SIG-M5 treated with dmso at 0.1 percent for 504 hours (cell line): ENCODE measurements at regions not wholly inside any gene's neighbourhood (a gene's known extent, or its start where the extent isn't known, plus 50 kb on each side); places are given as distances from the start of the nearest gene placed in this dataset.

Experiments
- DNase-seq: peaks from one replicate; lab custom pipeline; 2025; ENCODE audit not compliant: unreplicated experiment; lab: John Stamatoyannopoulos, UW

DNA sequence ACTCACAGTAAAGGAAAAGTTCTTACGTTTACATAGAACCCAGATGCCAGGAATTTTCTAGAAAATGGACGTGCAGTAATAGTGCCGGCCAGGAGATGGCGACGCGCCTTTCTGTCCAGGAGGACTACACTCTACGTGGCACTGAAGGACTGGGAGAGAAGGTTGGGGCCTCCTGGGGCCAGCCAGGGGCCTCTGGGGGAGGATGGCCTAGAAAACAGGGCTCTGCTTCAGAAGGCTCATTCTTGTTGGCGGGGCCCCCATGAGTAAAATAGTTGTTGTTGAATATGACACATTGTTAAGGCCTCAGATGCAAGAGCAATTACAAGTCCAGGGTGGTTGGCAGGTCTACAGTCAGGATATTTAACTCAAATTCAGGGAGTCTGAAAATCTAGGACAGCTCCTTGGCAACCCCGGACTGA, 120.1 kb upstream of the MAX start:
- peak; percentile 10 for DNase-seq

- no peak for DNase-seq
Observed at GRCh38 chr14:65223636-65224035, 121.3 kb upstream of the MAX start.

DNA sequence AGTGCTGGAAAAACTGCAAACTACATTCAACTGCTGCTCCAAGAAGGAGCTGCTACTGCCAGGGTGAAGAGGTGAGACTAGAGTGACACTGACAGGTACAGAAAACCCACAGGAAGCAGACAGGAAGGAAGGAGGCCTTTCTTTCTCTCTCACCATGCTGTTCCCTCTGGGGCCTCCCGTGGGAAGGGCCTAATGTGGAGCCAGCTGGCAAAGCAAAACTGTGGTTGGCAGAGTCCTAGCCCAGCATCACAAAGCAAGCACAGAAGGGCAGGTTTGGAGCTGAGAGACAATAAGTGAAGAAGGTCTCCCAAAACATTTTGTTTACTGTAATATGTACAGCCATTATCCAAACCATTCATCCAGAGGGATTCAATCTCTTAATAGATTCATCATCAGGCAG, 122.5 kb upstream of the MAX start:
- DNase-seq: no peak

DNA sequence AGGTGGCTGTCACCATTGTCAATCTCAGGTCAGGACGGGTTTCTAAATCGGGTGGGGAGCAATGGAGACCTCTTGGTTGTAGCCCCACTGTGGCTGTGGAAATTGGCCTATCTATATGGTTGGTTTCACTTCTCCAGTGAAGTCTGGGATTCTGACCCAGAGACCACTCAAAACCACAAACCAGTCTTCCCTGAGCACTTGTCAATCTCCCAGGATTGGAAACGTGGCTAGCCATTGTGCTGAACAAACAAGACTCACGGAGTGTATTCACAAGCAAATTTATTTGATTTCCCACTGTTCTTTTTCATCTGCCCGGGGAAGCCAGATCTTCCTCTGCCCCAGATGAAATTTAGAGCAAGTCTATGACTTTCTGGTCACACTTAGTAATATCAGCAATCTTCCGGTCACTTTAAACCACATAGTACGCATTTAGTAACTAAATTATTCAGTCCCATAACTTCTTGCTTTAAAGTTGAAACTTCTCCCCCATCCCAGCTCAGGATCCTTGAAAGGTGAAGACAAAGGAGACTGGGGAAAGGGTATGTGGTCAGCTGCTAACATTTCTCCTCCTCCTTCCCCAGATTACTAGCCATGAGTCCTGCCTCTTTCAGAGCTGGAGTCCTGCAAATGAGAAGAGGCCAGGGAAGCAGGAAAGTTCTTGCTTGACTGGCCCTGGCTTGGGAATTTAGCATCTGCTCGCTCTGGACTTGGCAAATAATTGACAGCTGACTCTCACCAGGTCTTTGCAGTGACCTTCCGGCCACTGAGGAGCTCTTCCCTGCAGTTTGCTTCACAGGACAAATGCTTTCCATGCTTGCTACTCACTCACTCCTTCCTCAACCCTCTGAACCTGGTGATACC, 123.2 kb upstream of the MAX start:
- DNase-seq: no peak

GRCh38 chr14:65226824-65227604, 124.7 kb upstream of the MAX start:
- peak; percentile 82 for DNase-seq

DNA sequence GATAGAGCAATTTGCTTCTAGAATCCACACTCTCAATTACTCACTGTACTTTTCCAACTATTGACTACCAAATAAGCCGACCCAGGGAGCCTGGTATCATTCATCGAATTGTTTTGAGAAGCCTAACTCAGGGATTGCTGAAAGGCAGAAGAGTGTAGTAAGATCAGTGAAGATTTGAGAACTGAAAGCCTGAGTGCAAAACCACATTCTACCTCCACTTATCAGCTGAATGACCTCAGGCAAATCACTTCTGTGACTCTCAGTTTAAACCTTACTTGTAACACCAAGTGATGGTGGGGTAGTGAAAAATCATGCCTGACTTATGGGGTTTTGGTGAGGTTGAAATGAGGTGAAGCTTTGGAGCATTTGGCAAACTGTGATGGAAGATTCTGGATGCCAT, 126.1 kb upstream of the MAX start:
- no peak for DNase-seq

GRCh38 chr14:65228956-65229747, 126.8 kb upstream of the MAX start:
- DNase-seq: no peak

DNA sequence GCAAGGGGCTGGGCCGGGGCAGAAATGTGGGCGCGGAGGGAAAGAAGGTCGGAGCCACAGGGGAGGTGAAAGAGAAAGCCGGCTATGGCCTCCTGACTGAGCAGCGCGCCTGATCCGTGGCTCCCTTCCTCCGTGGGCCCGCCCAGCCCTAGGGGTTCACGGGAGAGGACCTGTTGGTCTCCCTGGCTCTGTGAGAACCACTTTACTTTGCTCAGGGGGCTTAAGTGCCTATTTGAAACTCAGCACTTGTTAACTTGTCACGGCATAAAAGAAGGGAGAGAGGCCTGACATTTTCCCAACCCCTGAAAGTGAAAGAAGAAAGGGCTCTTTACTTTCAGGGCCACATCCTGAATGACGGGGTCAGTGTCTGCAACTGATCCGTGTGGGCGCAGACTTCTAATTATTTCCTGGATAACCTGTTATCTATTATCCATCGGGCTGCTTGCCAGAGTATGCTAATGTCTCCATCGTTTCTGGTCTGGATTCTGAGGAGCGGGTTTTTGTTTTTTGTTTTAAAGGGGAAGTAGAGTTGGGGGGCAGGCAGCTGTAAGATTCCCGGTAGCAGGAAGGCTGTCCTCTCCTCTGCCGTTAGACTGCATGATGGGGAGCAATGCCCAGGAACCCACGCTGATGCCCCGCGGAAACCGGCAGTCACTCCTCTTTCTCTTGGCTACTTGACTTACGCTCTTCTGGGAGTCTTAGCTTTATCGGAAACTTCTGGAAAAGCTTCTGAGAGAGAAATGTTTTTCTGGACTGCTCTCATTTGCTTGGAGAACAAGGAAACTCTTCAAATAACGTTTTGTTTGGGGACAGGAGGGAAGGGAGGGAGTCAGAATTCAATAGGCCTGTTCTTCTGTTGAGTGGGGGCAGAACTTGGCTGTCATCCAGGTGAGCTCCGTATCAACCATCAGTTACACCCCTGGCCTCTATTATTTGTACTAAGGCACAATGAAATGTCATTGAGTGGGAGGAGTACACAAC, 127.7 kb upstream of the MAX start:
- DNase-seq: no peak

GRCh38 chr14:65231286-65231980, 129.1 kb upstream of the MAX start:
- no peak for DNase-seq

- DNase-seq: no peak
Observed at GRCh38 chr14:65234752-65235361, 132.5 kb upstream of the MAX start.

DNA sequence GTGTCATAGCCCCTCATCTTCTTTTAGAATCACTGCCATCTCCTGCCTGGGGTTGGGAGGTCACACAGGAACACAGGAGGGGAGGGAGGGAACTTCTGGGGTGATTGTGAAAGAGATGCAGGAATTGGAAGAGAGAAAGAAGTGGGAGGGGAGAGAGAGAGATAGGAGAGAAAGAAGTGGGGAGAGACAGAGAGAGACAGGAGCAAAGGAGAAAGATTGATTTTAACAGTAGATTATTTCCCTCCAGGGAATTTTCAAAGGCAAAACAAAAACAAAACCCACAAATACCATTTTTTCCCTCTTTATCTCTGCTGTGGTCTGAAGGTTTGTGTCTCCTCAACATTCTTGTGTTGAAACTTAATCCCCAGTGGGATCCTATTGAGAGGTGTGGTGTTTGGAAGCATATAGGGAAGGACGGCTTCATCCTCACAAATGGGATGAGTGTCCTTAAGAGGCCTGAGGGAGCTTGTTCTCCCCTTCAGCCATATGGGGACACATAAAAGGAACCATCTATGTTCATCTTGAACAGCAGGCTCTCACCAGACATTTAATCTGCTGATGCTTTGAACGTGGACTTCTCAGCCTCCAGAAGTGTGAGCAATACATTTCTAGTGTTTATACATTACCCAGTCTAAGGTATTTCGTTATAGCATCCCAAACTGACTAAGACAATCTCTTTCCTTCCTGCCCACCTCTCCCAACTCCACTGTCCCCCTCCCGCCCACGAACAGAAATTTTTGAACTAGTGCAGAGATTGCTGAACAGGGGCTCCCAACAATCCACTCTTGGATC, 134.9 kb upstream of the MAX start:
- DNase-seq: no peak

GRCh38 chr14:65237941-65238340, 135.6 kb upstream of the MAX start:
- DNase-seq: no peak

GRCh38 chr14:65238456-65238855, 136.1 kb upstream of the MAX start:
- DNase-seq: no peak

DNA sequence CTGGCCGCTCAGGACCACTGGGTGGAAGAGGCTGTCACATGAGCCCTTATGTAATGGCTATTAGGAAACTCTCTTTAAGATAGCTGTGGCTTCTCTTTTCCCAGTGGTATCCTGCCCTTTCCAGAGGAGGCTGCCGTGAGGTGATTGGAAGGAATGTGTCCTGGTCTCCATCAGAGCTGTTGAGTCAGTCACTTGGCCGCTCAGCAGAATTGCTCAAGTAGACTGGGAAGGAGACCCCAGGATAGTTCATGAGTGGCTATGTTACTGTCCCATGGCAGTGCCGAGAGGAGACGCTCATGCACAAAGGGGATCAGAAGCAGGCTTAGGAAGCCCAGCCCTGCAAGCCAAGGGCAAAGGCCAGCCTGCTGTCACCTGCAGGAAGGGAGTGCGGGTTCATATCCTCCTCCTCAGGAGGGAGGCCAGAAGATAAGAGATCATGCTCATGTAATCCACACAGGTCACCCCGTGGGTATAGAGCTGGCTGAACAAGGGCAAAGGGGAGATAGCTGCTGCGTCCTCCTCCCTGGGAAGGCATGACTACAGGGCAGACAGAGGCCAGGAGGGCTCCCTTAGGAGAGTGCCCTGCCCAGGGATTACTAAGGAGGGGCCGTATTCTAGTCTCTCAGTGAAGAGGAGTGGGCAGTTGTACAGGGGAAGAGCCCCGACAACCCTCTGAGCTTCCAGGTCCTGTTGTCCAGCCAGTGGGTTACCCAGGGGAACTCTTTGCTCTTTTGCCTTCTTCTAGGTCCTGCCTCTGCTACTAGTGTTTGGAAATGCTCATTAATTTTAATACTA, 137.0 kb upstream of the MAX start:
- no peak for DNase-seq

DNA sequence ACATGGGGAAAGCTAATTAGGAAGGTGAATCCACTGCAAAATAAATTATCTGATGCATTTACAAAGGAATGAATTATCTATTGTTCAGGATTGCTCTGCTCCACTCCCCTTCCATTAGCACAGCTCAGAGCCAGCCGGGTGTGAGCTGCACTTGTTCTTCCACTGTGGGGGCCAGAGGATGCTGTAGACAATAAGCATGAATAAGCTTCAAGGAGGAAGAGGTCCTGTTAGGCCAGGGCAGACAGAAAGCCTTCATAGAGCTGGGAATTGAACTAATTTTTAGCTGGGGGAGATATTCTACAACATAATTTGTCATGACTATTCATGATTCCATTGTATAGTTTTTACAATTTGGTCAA, 137.6 kb upstream of the MAX start:
- DNase-seq: no peak

GRCh38 chr14:65241125-65241752, 138.9 kb upstream of the MAX start:
- no peak for DNase-seq

DNA sequence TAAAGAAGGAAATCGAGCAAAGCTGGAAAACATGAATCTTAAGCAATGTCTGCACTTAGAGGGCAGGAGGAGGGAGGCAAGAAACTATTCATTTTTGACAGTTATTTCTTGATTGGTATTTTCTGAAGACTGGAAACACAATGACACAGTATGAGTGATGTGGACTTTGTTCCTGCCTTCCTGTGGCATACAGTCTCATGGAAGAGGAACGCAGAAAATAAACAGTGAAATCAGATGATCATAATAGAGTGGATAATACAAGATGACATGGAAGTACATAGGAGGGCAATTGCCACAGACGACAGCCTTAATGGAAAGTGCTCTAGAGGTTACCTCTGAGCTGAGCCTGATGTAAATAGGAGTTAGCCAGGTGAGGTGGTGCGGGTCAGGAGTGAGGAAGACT, 140.4 kb upstream of the MAX start:
- DNase-seq: no peak
